Sigmoid colon (tissue), 6 donors: ENCODE measurements at regions not wholly inside any gene's neighbourhood (a gene's known extent, or its start where the extent isn't known, plus 50 kb on each side); places are given as distances from the start of the nearest gene placed in this dataset.
"Not testable (repeated sequence)": the region's sequence is repeated elsewhere in the genome, so short reads cannot be mapped to it uniquely, and the experiment has no call there.

Experiments used
- DNase-seq: peaks from one replicate; pipeline ENCODE4 v3.0.0-alpha.2; 2019
- H3K27ac ChIP-seq, 4 donors: fragments of 200-600 bp; sonication (generic); one replicate each; pipeline ENCODE4 v1.5.1; 2016 to 2019; ENCODE audit warnings: mild to moderate bottlenecking in 1 of 4
- H3K27me3 ChIP-seq, 3 donors: fragments of 200-600 bp; sonication (generic); one replicate each; pipeline ENCODE4 v1.5.1; 2019; ENCODE audit warnings: mild to moderate bottlenecking in 1 of 3
- H3K36me3 ChIP-seq, 4 donors: fragments of 200-600 bp; sonication (generic); one replicate each; pipeline ENCODE4 v1.5.1; 2016 to 2019
- H3K4me1 ChIP-seq, 4 donors: fragments of 200-600 bp; sonication (generic); one replicate each; pipeline ENCODE4 v1.5.1; 2017 to 2019
- H3K4me3 ChIP-seq, 4 donors: fragments of 200-600 bp; sonication (generic); one replicate each; pipeline ENCODE4 v1.5.1; 2017 to 2019; ENCODE audit warnings: mild to moderate bottlenecking in 2 of 4, moderate library complexity in 1 of 4
- H3K9me3 ChIP-seq, 4 donors: fragments of 200-600 bp in 3 of 4; sonication (generic) in 3 of 4; one replicate each; pipeline versions ENCODE4 v1.5.1 to v1.6.1; 2013 to 2019
- EP300 ChIP-seq, 4 donors: sonication (generic); formaldehyde crosslinking; IDR thresholded peaks; one replicate each; pipeline ENCODE4 v1.6.1; 2017; ENCODE audit warnings: antibody characterized with exemption in 4 of 4
- POLR2A ChIP-seq, 2 donors: fragments of 450-650 bp; IDR thresholded peaks; one replicate each; pipeline ENCODE4 v1.6.1; 2016; ENCODE audit warnings: antibody characterized with exemption in 2 of 2, mild to moderate bottlenecking in 2 of 2, moderate library complexity in 2 of 2
- POLR2AphosphoS5 ChIP-seq, 4 donors: sonication (generic); formaldehyde crosslinking; IDR thresholded peaks; one replicate each; pipeline ENCODE4 v1.6.1; 2017; ENCODE audit warnings: antibody characterized with exemption in 4 of 4
- WGBS, 2 donors: extraction: QIAGEN DNeasy Blood & Tissue Kit; methylation state at CpG; one replicate each; pipeline ENCODE4 v1.1.7; 2013; 5-methylcytosine and 5-hydroxymethylcytosine counted together
- intact Hi-C: fragments of 100-400 bp; cut with DNase I; formaldehyde crosslinking; loops from one replicate; pipeline ENCODE4 v1.15.1; 2023
- TF ChIP-seq, protein P1 (sequence below), 4 experiments: fragments of 450-650 bp in 3 of 4; fragments of 200-600 bp in 1 of 4; IDR thresholded peaks; one replicate each; pipeline ENCODE4 v1.5.1; 2016 to 2019; ENCODE audit warnings: antibody characterized with exemption in 4 of 4, mild to moderate bottlenecking in 3 of 4, moderate library complexity in 2 of 4
- donor health status: healthy with polysubstance abuse.
- donor health status: healthy.

DNA sequence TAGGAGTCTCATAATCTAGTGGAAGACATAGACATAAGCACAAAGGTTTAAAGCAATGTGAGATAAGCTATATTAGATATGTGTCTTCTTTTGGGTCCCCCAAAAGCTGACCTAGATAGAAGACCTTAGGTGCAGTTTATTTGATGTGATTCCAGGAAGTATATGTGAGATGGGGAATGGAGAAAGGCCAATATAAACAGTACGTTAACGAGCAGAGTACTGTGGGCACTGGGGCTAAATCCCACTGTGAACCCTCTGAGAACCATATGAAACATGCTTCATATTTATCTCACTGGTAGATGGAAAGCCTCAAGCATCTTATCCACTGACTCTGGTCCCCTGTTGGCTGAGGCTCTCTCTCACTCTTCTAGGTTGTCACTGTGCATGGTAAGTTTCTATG is 62.6 kb upstream of the ZC3H15 start:
- intact Hi-C loops: no loop called here

DNA sequence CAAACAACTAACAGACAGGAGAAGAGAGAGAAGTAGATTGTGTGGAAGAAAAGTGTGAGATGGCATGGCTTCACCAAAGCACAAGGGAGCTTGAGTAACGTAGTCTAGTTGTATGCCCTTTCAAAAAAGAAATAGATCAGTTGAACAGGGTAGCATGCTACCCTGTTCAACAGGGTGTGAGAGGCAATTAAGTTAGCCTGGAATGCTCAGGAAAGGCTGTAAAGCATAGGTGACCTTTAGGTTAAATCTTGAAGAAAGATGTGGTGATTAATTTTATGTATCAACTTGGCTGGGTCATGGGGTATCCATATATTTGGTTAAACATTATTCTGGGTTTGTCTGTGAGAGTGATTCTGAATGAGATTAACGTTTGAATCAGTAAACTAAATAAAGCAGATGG is 61.8 kb upstream of the ZC3H15 start:
- intact Hi-C loops: no loop called here
- no peaks in the 10 kb centered on the region for H3K9me3 ChIP-seq
- 13 to 54% methylated on average over 2 of the region's 2 CpGs for WGBS, 2 donors

More for the DNA sequence above, 62.6 kb upstream of the ZC3H15 start:
- TF ChIP-seq POLR2A (IDR thresholded peaks at IDR 0.05): no peak
- TF ChIP-seq EP300 (IDR thresholded peaks at IDR 0.05): no peak
- TF ChIP-seq POLR2AphosphoS5 (IDR thresholded peaks at IDR 0.05): no peak
- TF ChIP-seq, protein P1, sequence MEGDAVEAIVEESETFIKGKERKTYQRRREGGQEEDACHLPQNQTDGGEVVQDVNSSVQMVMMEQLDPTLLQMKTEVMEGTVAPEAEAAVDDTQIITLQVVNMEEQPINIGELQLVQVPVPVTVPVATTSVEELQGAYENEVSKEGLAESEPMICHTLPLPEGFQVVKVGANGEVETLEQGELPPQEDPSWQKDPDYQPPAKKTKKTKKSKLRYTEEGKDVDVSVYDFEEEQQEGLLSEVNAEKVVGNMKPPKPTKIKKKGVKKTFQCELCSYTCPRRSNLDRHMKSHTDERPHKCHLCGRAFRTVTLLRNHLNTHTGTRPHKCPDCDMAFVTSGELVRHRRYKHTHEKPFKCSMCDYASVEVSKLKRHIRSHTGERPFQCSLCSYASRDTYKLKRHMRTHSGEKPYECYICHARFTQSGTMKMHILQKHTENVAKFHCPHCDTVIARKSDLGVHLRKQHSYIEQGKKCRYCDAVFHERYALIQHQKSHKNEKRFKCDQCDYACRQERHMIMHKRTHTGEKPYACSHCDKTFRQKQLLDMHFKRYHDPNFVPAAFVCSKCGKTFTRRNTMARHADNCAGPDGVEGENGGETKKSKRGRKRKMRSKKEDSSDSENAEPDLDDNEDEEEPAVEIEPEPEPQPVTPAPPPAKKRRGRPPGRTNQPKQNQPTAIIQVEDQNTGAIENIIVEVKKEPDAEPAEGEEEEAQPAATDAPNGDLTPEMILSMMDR (IDR thresholded peaks at IDR 0.05): no peak
- Histone ChIP-seq H3K9me3 (no peaks in the 10 kb centered on the region), H3K27ac (no peak overlapping the region), H3K4me3 (no peak overlapping the region), H3K36me3 (no peaks in the 10 kb centered on the region), H3K27me3 (no peaks in the 10 kb centered on the region), H3K4me1 (peaks cover 0 to 9% (median 0%) of the 10 kb centered on the region in 4 donors)
- DNase-seq: no peak
- WGBS, 2 donors: 15 to 67% methylated on average over 2 of the region's 2 CpGs

DNA sequence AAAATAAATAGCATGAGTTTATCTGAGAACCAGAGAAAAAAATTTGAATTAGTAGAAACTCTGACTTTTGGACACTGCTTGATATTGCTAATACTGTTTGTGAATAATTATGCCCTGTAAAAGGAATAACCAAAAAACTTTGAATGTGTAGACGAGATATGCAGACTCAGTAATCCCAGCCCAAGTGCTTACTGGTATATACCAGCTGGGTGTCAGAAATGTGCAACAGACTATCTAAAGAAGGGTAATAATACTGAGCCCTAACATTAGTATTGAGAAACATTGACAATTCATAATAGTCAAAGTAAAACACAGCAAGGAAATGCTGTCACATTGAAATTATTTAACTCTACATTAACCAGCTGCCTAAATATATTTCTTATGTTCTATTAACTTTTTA is 60.5 kb upstream of the ZC3H15 start:
- TF ChIP-seq, protein P1 (IDR thresholded peaks at IDR 0.05): no peak
- TF ChIP-seq EP300 (IDR thresholded peaks at IDR 0.05) (no peak), POLR2A (IDR thresholded peaks at IDR 0.05) (no peak), POLR2AphosphoS5 (IDR thresholded peaks at IDR 0.05) (no peak)
- peaks cover 0 to 9% (median 0%) of the 10 kb centered on the region in 4 donors for H3K4me1 ChIP-seq
- no peaks in the 10 kb centered on the region for H3K36me3 ChIP-seq
- no peak for DNase-seq
- 82 to 85% methylated on average over 1 of the region's 1 CpG for WGBS, 2 donors
- intact Hi-C loops: no loop called here
- H3K4me3 ChIP-seq: no peak overlapping the region
- no peaks in the 10 kb centered on the region for H3K9me3 ChIP-seq
- H3K27ac ChIP-seq: no peak overlapping the region
- no peaks in the 10 kb centered on the region for H3K27me3 ChIP-seq

More for the DNA sequence above, 61.8 kb upstream of the ZC3H15 start:
- DNase-seq: no peak
- TF ChIP-seq, protein P1 (IDR thresholded peaks at IDR 0.05): no peak
- no peak for TF ChIP-seq POLR2A (IDR thresholded peaks at IDR 0.05)
- TF ChIP-seq EP300 (IDR thresholded peaks at IDR 0.05): no peak
- TF ChIP-seq POLR2AphosphoS5 (IDR thresholded peaks at IDR 0.05): no peak
- Histone ChIP-seq H3K27ac (no peak overlapping the region), H3K27me3 (no peaks in the 10 kb centered on the region), H3K36me3 (no peaks in the 10 kb centered on the region), H3K4me3 (no peak overlapping the region), H3K4me1 (peaks cover 0 to 9% (median 0%) of the 10 kb centered on the region in 4 donors)

DNA sequence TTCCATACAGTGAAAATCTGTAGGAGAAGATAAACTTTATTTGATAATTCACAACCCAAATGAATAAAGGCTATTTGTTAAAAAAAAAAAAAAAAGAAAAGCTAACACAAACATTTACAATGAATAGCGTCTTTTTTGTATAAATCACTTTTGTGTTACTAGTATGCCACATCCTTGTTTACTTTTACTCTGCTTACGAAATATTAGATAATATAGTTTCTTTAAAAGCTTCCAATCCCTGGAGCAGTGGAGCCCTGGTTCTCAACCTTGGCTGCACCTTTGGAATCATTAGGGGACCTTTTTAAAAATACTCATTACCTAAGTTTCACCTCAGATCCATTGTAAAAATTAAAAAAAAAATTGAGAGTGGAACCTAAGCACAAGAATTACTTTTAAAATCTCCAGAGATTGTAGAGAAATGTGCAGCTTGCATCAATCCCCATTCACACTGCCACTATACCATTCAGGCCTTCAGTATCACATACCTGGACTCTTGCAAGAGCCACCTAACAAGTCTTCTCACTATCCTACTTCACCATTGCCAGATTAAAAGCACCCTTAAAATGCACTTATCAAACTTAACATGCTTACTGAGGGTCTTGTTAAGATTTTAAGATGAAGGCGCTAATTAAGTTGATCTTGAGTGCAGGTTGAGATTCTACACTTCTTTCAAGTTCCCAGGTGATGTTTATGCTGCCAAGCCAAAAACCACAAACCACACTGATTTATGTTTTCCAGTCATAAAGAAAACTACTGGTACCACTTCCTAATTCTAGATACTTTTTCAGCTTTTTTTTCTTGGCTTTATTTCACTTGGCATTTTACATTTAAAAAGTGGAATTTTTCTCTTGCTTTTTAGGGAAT is 59.7 kb upstream of the ZC3H15 start:
- H3K27ac ChIP-seq: no peak overlapping the region
- no peak for DNase-seq
- H3K9me3 ChIP-seq: no peaks in the 10 kb centered on the region
- H3K36me3 ChIP-seq: no peaks in the 10 kb centered on the region
- WGBS, 2 donors: 61 to 74% methylated on average over 3 of the region's 3 CpGs
- no peak for TF ChIP-seq EP300 (IDR thresholded peaks at IDR 0.05)
- TF ChIP-seq, protein P1 (IDR thresholded peaks at IDR 0.05): no peak
- TF ChIP-seq POLR2AphosphoS5 (IDR thresholded peaks at IDR 0.05): no peak
- no peak for TF ChIP-seq POLR2A (IDR thresholded peaks at IDR 0.05)
- no peak overlapping the region for H3K4me3 ChIP-seq
- intact Hi-C loops: no loop called here
- H3K4me1 ChIP-seq: peaks cover 0 to 9% (median 0%) of the 10 kb centered on the region in 4 donors
- H3K27me3 ChIP-seq: no peaks in the 10 kb centered on the region

DNA sequence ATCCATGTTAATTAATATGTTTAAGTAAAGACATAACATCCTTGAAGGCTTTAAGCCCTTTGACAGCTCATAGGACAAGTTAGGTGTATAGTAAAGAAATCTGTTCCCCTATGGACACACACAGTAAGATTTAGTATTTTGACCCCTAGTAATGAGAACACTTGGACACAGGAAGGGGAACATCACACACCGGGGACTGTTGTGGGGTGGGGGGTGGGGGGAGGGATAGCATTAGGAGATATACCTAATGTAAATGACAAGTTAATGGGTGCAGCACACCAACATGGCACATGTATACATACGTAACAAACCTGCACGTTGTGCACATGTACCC is 59.1 kb upstream of the ZC3H15 start:
- H3K36me3 ChIP-seq, H3K9me3 ChIP-seq, H3K4me1 ChIP-seq, intact Hi-C loops, H3K27me3 ChIP-seq, H3K4me3 ChIP-seq, H3K27ac ChIP-seq, DNase-seq: not testable (repeated sequence)
- 72 to 81% methylated on average over 3 of the region's 3 CpGs for WGBS, 2 donors
